ENCODE measurements at regions not wholly inside any gene's neighbourhood (a gene's known extent, or its start where the extent isn't known, plus 50 kb on each side); places are given as distances from the start of the nearest gene placed in this dataset.

- intact Hi-C loops (cut with DNase I) = no loop called here
- Histone ChIP-seq H3K36me3 (no peaks in the 10 kb centered on the region), H3K9me3 (no peaks in the 10 kb centered on the region), H3K4me1 (no peaks in the 10 kb centered on the region), H3K4me3 (no peak overlapping the region), H3K27me3 (peaks cover 7% of the 10 kb centered on the region), H3K27ac (no peak overlapping the region)
- ATAC-seq (no peak), DNase-seq (no peak)
- TF ChIP-seq CTCF (IDR thresholded peaks at IDR 0.05) = no peak
Observed at GRCh38 chr5:2640717-2641116, 110.8 kb downstream of the IRX2 start.

GRCh38 chr5:2639425-2639824 is 112.1 kb downstream of the IRX2 start:
- H3K27ac ChIP-seq = no peak overlapping the region
- H3K4me1 ChIP-seq = no peaks in the 10 kb centered on the region
- H3K27me3 ChIP-seq = peaks cover 7% of the 10 kb centered on the region
- no peaks in the 10 kb centered on the region for H3K36me3 ChIP-seq
- TF ChIP-seq CTCF (IDR thresholded peaks at IDR 0.05) = no peak
- ATAC-seq = no peak
- intact Hi-C loops (cut with DNase I) = no loop called here
- DNase-seq = no peak
- no peaks in the 10 kb centered on the region for H3K9me3 ChIP-seq
- H3K4me3 ChIP-seq = no peak overlapping the region

GRCh38 chr5:2634399-2635176 is 116.9 kb downstream of the IRX2 start:
- TF ChIP-seq CTCF (IDR thresholded peaks at IDR 0.05) = no peak
- intact Hi-C loops (cut with DNase I) = no loop called here
- Histone ChIP-seq H3K27ac (no peak overlapping the region), H3K36me3 (no peaks in the 10 kb centered on the region), H3K9me3 (no peaks in the 10 kb centered on the region), H3K27me3 (peaks cover 11% of the 10 kb centered on the region), H3K4me1 (no peaks in the 10 kb centered on the region), H3K4me3 (no peak overlapping the region)
- peak; percentile 13 for ATAC-seq
- no peak for DNase-seq

GRCh38 chr5:2633992-2634391 is 117.5 kb downstream of the IRX2 start:
- intact Hi-C loops (cut with DNase I) = no loop called here
- no peak for DNase-seq

GRCh38 chr5:2631758-2632157 is 119.7 kb downstream of the IRX2 start:
- intact Hi-C loops (cut with DNase I) = no loop called here
- Histone ChIP-seq H3K4me1 (no peaks in the 10 kb centered on the region), H3K4me3 (no peak overlapping the region), H3K9me3 (no peaks in the 10 kb centered on the region), H3K36me3 (no peaks in the 10 kb centered on the region), H3K27me3 (peaks cover 10% of the 10 kb centered on the region), H3K27ac (no peak overlapping the region)
- ATAC-seq (no peak), DNase-seq (no peak)
- TF ChIP-seq CTCF (IDR thresholded peaks at IDR 0.05) = no peak

More at GRCh38 chr5:2633992-2634391, 117.5 kb downstream of the IRX2 start:
- H3K27me3 ChIP-seq = peaks cover 11% of the 10 kb centered on the region
- no peak for ATAC-seq
- no peak overlapping the region for H3K4me3 ChIP-seq
- H3K9me3 ChIP-seq = no peaks in the 10 kb centered on the region
- no peak overlapping the region for H3K27ac ChIP-seq
- no peaks in the 10 kb centered on the region for H3K36me3 ChIP-seq
- no peaks in the 10 kb centered on the region for H3K4me1 ChIP-seq
- no peak for TF ChIP-seq CTCF (IDR thresholded peaks at IDR 0.05)

Data from upper lobe of right lung (tissue), 1 donor.